SU-DHL-6 (cell line): ENCODE measurements at regions not wholly inside any gene's neighbourhood (a gene's known extent, or its start where the extent isn't known, plus 50 kb on each side); places are given as distances from the start of the nearest gene placed in this dataset.

Source experiments
- H2AFZ ChIP-seq: fragments of 200-600 bp; sonication (generic); 2 replicates; pipeline ENCODE4 v1.6.1; 2014; ENCODE audit warnings: low read depth, mild to moderate bottlenecking, moderate library complexity, mixed read lengths, antibody characterized with exemption, low read length; ENCODE audit not compliant: severe bottlenecking
- H3F3A ChIP-seq: fragments of 200-600 bp; shearing (Covaris generic); 2 replicates; pipeline ENCODE4 v1.6.0; 2016; ENCODE audit warnings: antibody characterized with exemption, mild to moderate bottlenecking; ENCODE audit not compliant: insufficient read depth
- H3K27ac ChIP-seq: fragments of 200-600 bp; sonication (generic); 2 replicates; pipeline ENCODE4 v1.5.1; 2016; ENCODE audit warnings: low read depth, mild to moderate bottlenecking, low read length, moderate library complexity, mixed read lengths
- H3K27me3 ChIP-seq: fragments of 200-600 bp; sonication (generic), shearing (Covaris generic); 2 replicates; pipeline ENCODE4 v1.6.0; 2014; ENCODE audit warnings: mild to moderate bottlenecking, low read length
- H3K36me3 ChIP-seq: fragments of 200-600 bp; sonication (generic); 2 replicates; pipeline ENCODE4 v1.6.1; 2014; ENCODE audit warnings: mild to moderate bottlenecking, low read length, mixed read lengths
- H3K4me2 ChIP-seq: fragments of 300-600, 200-600 bp; shearing (Covaris generic), sonication (generic); 2 replicates; pipeline ENCODE4 v1.6.0; 2014; ENCODE audit warnings: low read length, low read depth, mild to moderate bottlenecking; ENCODE audit not compliant: poor library complexity, severe bottlenecking
- H3K4me3 ChIP-seq: fragments of 200-600 bp; sonication (generic); 2 replicates; pipeline ENCODE4 v1.5.1; 2014; ENCODE audit warnings: antibody characterized with exemption, low read length, mild to moderate bottlenecking, mixed read lengths; ENCODE audit not compliant: insufficient read depth, poor library complexity, severe bottlenecking
- H3K79me2 ChIP-seq: fragments of 200-600 bp; sonication (generic); 2 replicates; pipeline ENCODE4 v1.6.1; 2014; ENCODE audit warnings: mild to moderate bottlenecking, low read length, moderate library complexity; ENCODE audit not compliant: insufficient read depth
- H3K9ac ChIP-seq: fragments of 200-600 bp; sonication (generic); 2 replicates; pipeline ENCODE4 v1.7.0; 2014; ENCODE audit warnings: mild to moderate bottlenecking, low read length
- H3K9me2 ChIP-seq: fragments of 200-600 bp; sonication (generic); replicated peaks from 2 replicates; pipeline ENCODE4 v1.6.1; 2014; ENCODE audit warnings: low read length; ENCODE audit not compliant: insufficient read depth
- H3K9me3 ChIP-seq: fragments of 200-600 bp; sonication (generic); 2 replicates; pipeline ENCODE4 v1.6.1; 2014; ENCODE audit warnings: low read length, mixed read lengths; ENCODE audit not compliant: insufficient read depth
- H4K20me1 ChIP-seq: fragments of 200-600 bp; sonication (generic); 2 replicates; pipeline ENCODE4 v1.6.1; 2014; ENCODE audit warnings: low read depth, mild to moderate bottlenecking, antibody characterized with exemption, low read length, moderate library complexity, mixed read lengths
- EZH2phosphoT487 ChIP-seq: fragments of 200-600 bp; sonication (generic), shearing (Covaris generic); conservative IDR thresholded peaks from 2 replicates; pipeline ENCODE4 v1.6.1; 2018; ENCODE audit warnings: mild to moderate bottlenecking, antibody characterized with exemption, low read length, moderate library complexity, mixed read lengths
- TF ChIP-seq, protein P1 (sequence below): fragments of 200-600 bp; sonication (generic); IDR thresholded peaks from one replicate; pipeline ENCODE4 v1.5.1; 2017; ENCODE audit warnings: antibody characterized with exemption, mild to moderate bottlenecking, low read length, moderate library complexity; ENCODE audit not compliant: insufficient read depth, poor library complexity, severe bottlenecking

DNA sequence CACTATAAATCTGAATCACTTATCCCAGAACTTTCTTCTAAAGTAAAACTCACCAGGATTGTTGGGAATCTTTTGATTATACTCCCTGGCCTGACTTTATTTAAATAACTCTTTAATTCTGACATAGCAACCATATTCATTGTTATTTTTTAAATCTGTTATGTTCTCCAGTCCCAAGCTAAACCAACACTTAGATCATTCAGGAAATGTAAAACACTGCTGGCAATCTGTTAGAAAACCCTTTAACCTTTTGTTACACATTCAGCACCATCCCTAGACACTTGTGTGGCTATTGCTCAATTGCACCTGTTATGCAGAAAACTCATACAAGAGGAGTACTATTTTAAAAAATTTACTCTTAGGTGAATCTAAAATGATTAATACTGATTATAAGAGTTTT is 101.8 kb upstream of the NHSL1 start:
- H3K36me3 ChIP-seq = no peaks in the 10 kb centered on the region
- no peaks in the 10 kb centered on the region for H3K27me3 ChIP-seq
- H3K4me3 ChIP-seq = no peak overlapping the region
- no peaks in the 10 kb centered on the region for H4K20me1 ChIP-seq
- no peak overlapping the region for H3K27ac ChIP-seq
- H3K9me2 ChIP-seq = no peaks in the 10 kb centered on the region
- no peaks in the 10 kb centered on the region for H3K9me3 ChIP-seq
- H3K4me2 ChIP-seq = no peak overlapping the region
- no peaks in the 10 kb centered on the region for H3F3A ChIP-seq
- TF ChIP-seq EZH2phosphoT487 = no peak
- TF ChIP-seq, protein P1, sequence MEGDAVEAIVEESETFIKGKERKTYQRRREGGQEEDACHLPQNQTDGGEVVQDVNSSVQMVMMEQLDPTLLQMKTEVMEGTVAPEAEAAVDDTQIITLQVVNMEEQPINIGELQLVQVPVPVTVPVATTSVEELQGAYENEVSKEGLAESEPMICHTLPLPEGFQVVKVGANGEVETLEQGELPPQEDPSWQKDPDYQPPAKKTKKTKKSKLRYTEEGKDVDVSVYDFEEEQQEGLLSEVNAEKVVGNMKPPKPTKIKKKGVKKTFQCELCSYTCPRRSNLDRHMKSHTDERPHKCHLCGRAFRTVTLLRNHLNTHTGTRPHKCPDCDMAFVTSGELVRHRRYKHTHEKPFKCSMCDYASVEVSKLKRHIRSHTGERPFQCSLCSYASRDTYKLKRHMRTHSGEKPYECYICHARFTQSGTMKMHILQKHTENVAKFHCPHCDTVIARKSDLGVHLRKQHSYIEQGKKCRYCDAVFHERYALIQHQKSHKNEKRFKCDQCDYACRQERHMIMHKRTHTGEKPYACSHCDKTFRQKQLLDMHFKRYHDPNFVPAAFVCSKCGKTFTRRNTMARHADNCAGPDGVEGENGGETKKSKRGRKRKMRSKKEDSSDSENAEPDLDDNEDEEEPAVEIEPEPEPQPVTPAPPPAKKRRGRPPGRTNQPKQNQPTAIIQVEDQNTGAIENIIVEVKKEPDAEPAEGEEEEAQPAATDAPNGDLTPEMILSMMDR = no peak
- H3K79me2 ChIP-seq = no peaks in the 10 kb centered on the region
- H3K9ac ChIP-seq = no peak overlapping the region
- no peak overlapping the region for H2AFZ ChIP-seq

DNA sequence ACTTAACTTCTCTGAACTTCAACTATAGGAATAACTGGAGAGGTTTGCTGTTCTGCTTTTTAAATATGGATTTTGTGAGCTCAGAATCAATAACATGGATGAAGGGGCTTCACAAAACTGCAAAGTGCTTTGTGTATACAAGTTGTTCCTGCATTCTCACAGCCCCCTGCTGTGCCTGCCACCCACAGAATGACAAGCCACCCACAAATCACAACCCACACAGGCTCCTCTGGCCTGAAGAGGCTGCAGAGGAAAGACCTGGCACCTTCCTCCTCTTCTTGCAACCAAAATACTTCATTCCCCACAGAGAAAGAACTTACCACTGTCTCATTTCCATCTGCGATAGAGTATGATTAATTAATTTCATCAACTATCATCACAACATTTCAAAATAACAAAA is 106.7 kb upstream of the NHSL1 start:
- no peak overlapping the region for H3K9ac ChIP-seq
- H3F3A ChIP-seq = no peaks in the 10 kb centered on the region
- TF ChIP-seq EZH2phosphoT487 = no peak
- TF ChIP-seq, protein P1 = no peak
- H3K79me2 ChIP-seq = no peaks in the 10 kb centered on the region
- no peak overlapping the region for H3K4me3 ChIP-seq
- H3K36me3 ChIP-seq = no peaks in the 10 kb centered on the region
- H3K9me2 ChIP-seq = no peaks in the 10 kb centered on the region
- no peaks in the 10 kb centered on the region for H4K20me1 ChIP-seq
- H3K9me3 ChIP-seq = no peaks in the 10 kb centered on the region
- no peak overlapping the region for H2AFZ ChIP-seq
- H3K4me2 ChIP-seq = no peak overlapping the region
- H3K27me3 ChIP-seq = no peaks in the 10 kb centered on the region
- H3K27ac ChIP-seq = no peak overlapping the region

DNA sequence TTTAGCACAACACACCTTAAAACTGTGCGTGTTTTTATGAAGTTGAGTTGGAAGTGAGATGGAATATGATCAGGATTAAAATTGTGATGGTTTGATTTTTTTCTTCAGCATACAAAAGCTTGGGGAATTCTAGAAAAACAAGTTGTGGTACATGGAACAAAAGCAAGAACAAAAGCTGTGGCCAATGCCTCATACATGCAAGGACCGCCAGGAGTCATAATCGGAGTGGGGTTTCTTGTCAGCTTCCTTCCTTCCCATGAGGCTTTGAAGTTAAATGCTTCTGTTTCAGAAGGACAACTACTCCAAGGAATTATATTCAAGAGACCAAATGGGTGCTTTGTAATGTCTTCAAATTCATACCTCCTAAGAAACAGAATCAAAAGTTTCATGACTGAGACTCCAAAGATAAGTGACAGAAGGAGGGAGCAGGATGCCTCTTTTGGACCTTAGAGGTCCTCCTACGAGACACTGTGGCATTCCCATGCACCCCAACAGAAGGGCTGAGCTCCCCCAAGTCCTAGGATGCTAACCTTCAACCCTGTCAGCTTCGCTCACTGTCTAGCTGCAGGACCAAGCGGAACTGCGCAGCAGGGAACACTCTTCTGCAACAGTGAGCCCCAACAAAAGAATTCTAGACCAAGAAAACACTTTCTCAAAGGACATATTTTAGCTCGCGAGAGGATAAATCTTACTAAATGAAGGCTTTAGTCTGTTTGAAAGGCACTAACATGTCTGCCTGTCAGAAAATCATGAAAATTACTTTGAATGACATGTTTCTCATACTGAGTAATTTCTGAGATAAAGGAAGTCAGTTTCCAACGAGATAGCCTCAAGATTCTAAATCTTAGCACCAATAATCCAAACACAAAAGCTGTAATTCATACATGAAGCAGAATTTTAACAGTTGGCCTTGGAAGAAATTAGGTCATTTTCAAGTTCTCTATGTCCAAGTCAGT is 108.5 kb upstream of the NHSL1 start:
- H3K36me3 ChIP-seq = no peaks in the 10 kb centered on the region

More for the DNA sequence above, 108.5 kb upstream of the NHSL1 start:
- H2AFZ ChIP-seq = no peak overlapping the region
- H3K9ac ChIP-seq = no peak overlapping the region
- H3K4me3 ChIP-seq = no peak overlapping the region
- H3K4me2 ChIP-seq = no peak overlapping the region
- H3K79me2 ChIP-seq = no peaks in the 10 kb centered on the region
- no peaks in the 10 kb centered on the region for H4K20me1 ChIP-seq
- H3K9me2 ChIP-seq = no peaks in the 10 kb centered on the region
- H3F3A ChIP-seq = no peaks in the 10 kb centered on the region
- TF ChIP-seq EZH2phosphoT487 = no peak
- TF ChIP-seq, protein P1 = no peak
- H3K27ac ChIP-seq = no peak overlapping the region
- no peaks in the 10 kb centered on the region for H3K27me3 ChIP-seq
- no peaks in the 10 kb centered on the region for H3K9me3 ChIP-seq
